Activated CD4-positive, alpha-beta T cell treated with anti-CD3 and anti-CD28 coated beads for 36 hours (primary cell): ENCODE measurements at regions not wholly inside any gene's neighbourhood (a gene's known extent, or its start where the extent isn't known, plus 50 kb on each side); places are given as distances from the start of the nearest gene placed in this dataset.

Source experiments
- ATAC-seq: fragments of 200-7000 bp; cut with Tn5 transposase; one replicate; pipeline ENCODE4 v1.10.0; 2021; ENCODE audit warnings: mild to moderate bottlenecking, moderate library complexity
- CTCF ChIA-PET: fragments of 350-600 bp; sonication (Branson Sonifier 250); formaldehyde crosslinking; loops from one replicate; lab custom pipeline; 2021; ENCODE audit warnings: antibody characterized with exemption; lab: Charles Lee
- POLR2A ChIA-PET: fragments of 350-600 bp; sonication (Branson Sonifier 250); formaldehyde crosslinking; loops from one replicate; lab custom pipeline; 2021; ENCODE audit warnings: antibody characterized with exemption, inconsistent platforms; lab: Charles Lee
- DNase-seq: peaks from one replicate; pipeline ENCODE4 v3.0.0-alpha.2; 2020
- H3K27ac Mint-ChIP-seq: one replicate; pipeline ENCODE4 v1.8.0; 2021; ENCODE audit warnings: mixed read lengths
- H3K27me3 Mint-ChIP-seq: one replicate; pipeline ENCODE4 v1.8.0; 2021; ENCODE audit warnings: mixed read lengths
- H3K36me3 Mint-ChIP-seq: one replicate; pipeline ENCODE4 v1.8.0; 2021; ENCODE audit warnings: low read depth, mixed read lengths
- H3K4me1 Mint-ChIP-seq: one replicate; pipeline ENCODE4 v1.8.0; 2021; ENCODE audit warnings: mixed read lengths
- H3K4me3 Mint-ChIP-seq: one replicate; pipeline ENCODE4 v1.8.0; 2021; ENCODE audit warnings: mild to moderate bottlenecking, moderate library complexity, mixed read lengths
- H3K9me3 Mint-ChIP-seq: one replicate; pipeline ENCODE4 v1.8.0; 2021; ENCODE audit warnings: low read depth, mixed read lengths
- intact Hi-C, 2 experiments: fragments of 100-400 bp; cut with DNase I in 1 of 2; cut with micrococcal nuclease in 1 of 2; formaldehyde crosslinking; loops; one replicate each; pipeline versions ENCODE4 v1.14.2 to v1.15.1; 2022 to 2024; cut with DNase I, micrococcal nuclease

DNA sequence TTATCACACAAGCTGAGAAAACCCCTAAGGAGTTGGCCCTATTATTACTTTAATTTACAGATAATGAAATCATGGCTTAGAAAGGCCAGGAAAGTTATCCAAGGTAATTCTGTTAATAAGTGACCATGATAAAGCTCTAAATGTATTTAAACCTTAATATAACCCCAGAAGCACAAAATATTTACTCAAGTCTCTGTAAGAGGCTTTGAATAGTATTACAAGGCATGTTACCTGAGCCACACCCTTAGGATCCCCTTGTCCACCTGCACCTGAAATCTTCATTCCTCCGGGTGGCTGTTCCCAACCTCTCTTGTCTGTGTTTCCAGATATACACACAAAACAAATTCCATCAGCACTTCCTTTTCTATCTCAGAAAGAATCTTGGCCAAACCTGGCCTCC, 271.6 kb upstream of the BMP2 start:
- no peaks in the 10 kb centered on the region for H3K27me3 Mint-ChIP-seq
- ChIA-PET CTCF (interaction anchor here (0.6 kb wide), 1 partner anchor 30 kb away, joined by 3 read pairs; no protein-coding TSS in a partner anchor), POLR2A (no interaction called here)
- no peak for DNase-seq
- H3K27ac Mint-ChIP-seq, result no peak overlapping the region
- no peaks in the 10 kb centered on the region for H3K9me3 Mint-ChIP-seq
- H3K4me1 Mint-ChIP-seq, result no peaks in the 10 kb centered on the region
- H3K36me3 Mint-ChIP-seq, result no peaks in the 10 kb centered on the region
- ATAC-seq, result no peak
- intact Hi-C loops, result no loop called here
- no peak overlapping the region for H3K4me3 Mint-ChIP-seq

DNA sequence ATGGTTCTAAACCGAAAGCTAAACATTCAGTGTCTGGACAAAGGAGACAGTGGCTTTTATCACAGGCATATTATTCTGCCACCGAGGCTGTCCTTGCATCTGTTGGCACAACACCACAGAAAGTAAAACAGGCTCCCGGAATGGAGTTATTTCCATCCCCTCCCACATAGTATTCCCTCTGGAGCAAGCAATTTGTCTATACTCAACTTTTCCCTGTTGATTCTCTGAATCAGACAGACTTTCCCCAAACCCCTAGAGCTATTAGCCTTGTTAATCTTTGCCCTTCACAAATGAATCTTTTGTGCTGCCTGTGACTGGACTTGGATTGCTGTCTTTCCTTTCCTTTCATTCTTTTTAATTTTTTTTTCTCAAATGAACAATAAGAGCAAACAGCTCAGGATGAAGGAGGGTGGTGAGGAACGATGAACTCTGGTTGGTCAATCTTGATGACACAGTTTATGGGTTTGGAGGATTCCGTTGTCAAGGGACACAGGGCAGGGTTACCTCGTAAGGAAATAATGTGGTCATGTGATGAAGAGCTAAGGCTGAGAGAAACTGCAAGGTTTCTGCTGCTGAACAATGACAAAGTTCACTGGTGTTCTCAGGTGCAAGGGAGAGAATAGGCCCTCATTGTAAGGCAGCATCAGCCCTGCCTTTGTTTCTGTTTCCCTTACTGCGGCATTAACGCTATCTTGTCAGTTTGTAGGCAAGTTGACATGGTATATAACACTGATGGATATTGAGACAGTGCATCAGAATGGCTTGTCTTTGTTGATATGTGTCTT, 275.0 kb upstream of the BMP2 start:
- ATAC-seq, result no peak
- H3K27me3 Mint-ChIP-seq, result no peaks in the 10 kb centered on the region
- POLR2A ChIA-PET, result no interaction called here

GRCh38 chr20:6490849-6491248, 276.6 kb upstream of the BMP2 start:
- H3K9me3 Mint-ChIP-seq, result no peaks in the 10 kb centered on the region
- no peak for DNase-seq
- ChIA-PET POLR2A (no interaction called here), CTCF (no interaction called here)
- no peak for ATAC-seq
- peaks cover 2% of the 10 kb centered on the region for H3K27me3 Mint-ChIP-seq
- H3K4me1 Mint-ChIP-seq, result no peaks in the 10 kb centered on the region
- no peaks in the 10 kb centered on the region for H3K36me3 Mint-ChIP-seq
- H3K4me3 Mint-ChIP-seq, result no peak overlapping the region
- intact Hi-C loops, result no loop called here
- no peak overlapping the region for H3K27ac Mint-ChIP-seq

More for the DNA sequence above, 275.0 kb upstream of the BMP2 start:
- Mint-ChIP-seq H3K4me1 (no peaks in the 10 kb centered on the region), H3K27ac (no peak overlapping the region), H3K4me3 (no peak overlapping the region), H3K9me3 (no peaks in the 10 kb centered on the region), H3K36me3 (no peaks in the 10 kb centered on the region)
- no peak for DNase-seq
- CTCF ChIA-PET, result no interaction called here
- intact Hi-C loops, result no loop called here

GRCh38 chr20:6489361-6490171, 277.9 kb upstream of the BMP2 start:
- Mint-ChIP-seq H3K27ac (no peak overlapping the region), H3K36me3 (no peaks in the 10 kb centered on the region), H3K27me3 (peaks cover 2% of the 10 kb centered on the region), H3K9me3 (no peaks in the 10 kb centered on the region), H3K4me1 (no peaks in the 10 kb centered on the region), H3K4me3 (no peak overlapping the region)
- ATAC-seq, result no peak
- ChIA-PET CTCF (no interaction called here), POLR2A (no interaction called here)
- DNase-seq, result no peak
- intact Hi-C loops, result no loop called here

DNA sequence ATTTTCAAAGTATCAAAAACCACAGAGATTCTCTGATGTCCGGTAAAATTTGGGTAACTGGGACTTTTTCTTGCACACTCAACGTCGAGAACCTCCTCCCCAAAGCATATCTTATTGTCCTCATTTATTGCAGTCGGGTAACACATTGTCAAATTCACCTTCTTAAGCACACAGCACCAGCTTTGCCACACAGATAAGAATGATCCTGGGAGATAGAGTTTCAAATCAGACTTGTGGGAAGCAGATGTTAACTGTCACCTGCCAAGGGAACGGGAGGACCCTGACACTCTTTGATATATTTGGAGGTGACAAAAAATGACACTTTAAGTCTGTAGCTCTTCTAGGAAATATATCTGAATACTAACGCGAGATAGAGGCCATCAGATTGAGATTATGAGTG, 282.1 kb upstream of the BMP2 start:
- ChIA-PET CTCF (no interaction called here), POLR2A (no interaction called here)
- no peaks in the 10 kb centered on the region for H3K36me3 Mint-ChIP-seq
- intact Hi-C loops, result no loop called here
- no peak overlapping the region for H3K27ac Mint-ChIP-seq
- H3K9me3 Mint-ChIP-seq, result peaks cover 2% of the 10 kb centered on the region
- H3K4me3 Mint-ChIP-seq, result no peak overlapping the region
- no peak for DNase-seq
- H3K4me1 Mint-ChIP-seq, result no peaks in the 10 kb centered on the region
- H3K27me3 Mint-ChIP-seq, result peaks cover 2% of the 10 kb centered on the region
- no peak for ATAC-seq

GRCh38 chr20:6483727-6484126, 283.8 kb upstream of the BMP2 start:
- Mint-ChIP-seq H3K36me3 (no peaks in the 10 kb centered on the region), H3K4me1 (no peaks in the 10 kb centered on the region), H3K27ac (no peak overlapping the region), H3K4me3 (no peak overlapping the region), H3K27me3 (peaks cover 2% of the 10 kb centered on the region), H3K9me3 (peaks cover 6% of the 10 kb centered on the region)
- intact Hi-C loops, result no loop called here
- ATAC-seq (no peak), DNase-seq (no peak)
- CTCF ChIA-PET, result no interaction called here
- POLR2A ChIA-PET, result no interaction called here

DNA sequence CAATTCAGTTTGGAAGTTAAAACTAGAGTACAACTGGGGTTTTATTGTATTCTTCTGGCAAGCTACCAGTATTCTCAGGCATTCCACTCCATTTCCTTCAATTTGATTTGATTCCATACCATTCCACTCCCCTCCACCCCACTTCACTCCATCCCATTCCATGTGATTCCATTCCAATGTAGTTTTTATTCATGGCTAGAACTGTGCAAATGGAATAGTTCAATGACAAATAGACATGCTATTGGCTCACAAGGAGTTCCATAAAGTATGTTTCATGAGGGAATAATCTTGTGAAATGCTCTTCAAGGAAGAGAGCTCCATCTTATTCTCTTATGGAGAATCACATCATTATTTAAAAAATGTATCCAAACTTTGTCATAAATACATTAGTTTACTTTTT, 285.0 kb upstream of the BMP2 start:
- H3K27ac Mint-ChIP-seq, result no peak overlapping the region
- POLR2A ChIA-PET, result no interaction called here
- CTCF ChIA-PET, result no interaction called here
- H3K27me3 Mint-ChIP-seq, result peaks cover 2% of the 10 kb centered on the region
- no peaks in the 10 kb centered on the region for H3K4me1 Mint-ChIP-seq
- H3K4me3 Mint-ChIP-seq, result no peak overlapping the region
- H3K9me3 Mint-ChIP-seq, result peaks cover 6% of the 10 kb centered on the region
- DNase-seq (no peak), ATAC-seq (no peak)
- H3K36me3 Mint-ChIP-seq, result no peaks in the 10 kb centered on the region
- intact Hi-C loops, result no loop called here

GRCh38 chr20:6480328-6481200, 286.9 kb upstream of the BMP2 start:
- CTCF ChIA-PET, result interaction anchor here (1.4 kb wide), 1 partner anchor 10 kb away, joined by 3 read pairs; no protein-coding TSS in a partner anchor
- DNase-seq (no peak), ATAC-seq (no peak)
- POLR2A ChIA-PET, result no interaction called here
- no peak overlapping the region for H3K4me3 Mint-ChIP-seq
- no peaks in the 10 kb centered on the region for H3K4me1 Mint-ChIP-seq
- no peaks in the 10 kb centered on the region for H3K27me3 Mint-ChIP-seq
- H3K27ac Mint-ChIP-seq, result no peak overlapping the region
- H3K36me3 Mint-ChIP-seq, result no peaks in the 10 kb centered on the region
- intact Hi-C loops, result no loop called here
- H3K9me3 Mint-ChIP-seq, result peaks cover 6% of the 10 kb centered on the region

DNA sequence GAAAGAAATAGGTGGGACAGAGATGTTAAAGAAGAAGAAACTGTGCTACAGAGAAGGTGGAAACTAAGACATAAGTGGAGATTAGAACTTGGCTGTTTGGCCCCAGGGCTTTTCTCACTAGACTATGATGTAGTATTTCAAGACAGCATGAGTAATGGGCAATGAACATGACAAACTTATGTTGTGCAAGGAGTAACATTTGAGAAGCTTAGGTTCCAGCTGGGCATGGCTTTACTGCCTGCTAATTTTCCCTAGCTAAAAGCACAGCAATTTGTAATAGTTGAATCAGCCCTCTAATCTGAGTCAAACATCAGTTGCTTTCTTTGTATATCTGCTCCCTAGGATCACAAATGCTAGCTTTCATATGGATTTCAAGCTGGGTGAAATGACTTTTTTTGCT, 294.3 kb upstream of the BMP2 start:
- H3K4me1 Mint-ChIP-seq, result no peaks in the 10 kb centered on the region
- CTCF ChIA-PET, result interaction anchor here (0.6 kb wide), 1 partner anchor 18 kb away, joined by 3 read pairs; no protein-coding TSS in a partner anchor
- no peak overlapping the region for H3K4me3 Mint-ChIP-seq
- no peaks in the 10 kb centered on the region for H3K27me3 Mint-ChIP-seq
- POLR2A ChIA-PET, result no interaction called here
- H3K27ac Mint-ChIP-seq, result no peak overlapping the region
- ATAC-seq (no peak), DNase-seq (no peak)
- intact Hi-C loops, result no loop called here
- H3K9me3 Mint-ChIP-seq, result no peaks in the 10 kb centered on the region
- no peaks in the 10 kb centered on the region for H3K36me3 Mint-ChIP-seq

DNA sequence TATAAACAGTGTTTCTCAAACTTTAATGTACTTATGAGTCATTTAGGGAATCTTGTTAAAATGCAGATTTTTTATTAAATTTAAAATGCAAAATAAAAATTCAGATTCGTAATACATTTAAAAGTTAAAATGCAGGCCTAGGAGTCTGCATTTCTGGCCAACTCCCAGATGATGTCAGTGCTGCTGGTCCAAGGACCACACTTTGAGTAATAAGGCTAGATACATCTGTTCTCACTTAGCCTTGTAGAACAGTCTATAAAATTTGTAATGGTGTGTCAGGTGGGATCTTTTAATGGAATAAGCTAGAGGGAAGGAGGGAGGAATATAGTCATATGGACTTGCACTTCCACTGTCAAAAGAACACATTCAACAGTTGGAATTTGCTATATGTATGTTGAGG, 295.6 kb upstream of the BMP2 start:
- H3K27me3 Mint-ChIP-seq, result no peaks in the 10 kb centered on the region
- no peak for DNase-seq
- POLR2A ChIA-PET, result no interaction called here
- no peaks in the 10 kb centered on the region for H3K4me1 Mint-ChIP-seq
- ATAC-seq, result no peak
- intact Hi-C loops, result no loop called here
- CTCF ChIA-PET, result no interaction called here
- H3K36me3 Mint-ChIP-seq, result no peaks in the 10 kb centered on the region
- H3K4me3 Mint-ChIP-seq, result no peak overlapping the region
- H3K27ac Mint-ChIP-seq, result no peak overlapping the region
- H3K9me3 Mint-ChIP-seq, result no peaks in the 10 kb centered on the region

- Mint-ChIP-seq H3K4me3 (no peak overlapping the region), H3K27me3 (no peaks in the 10 kb centered on the region), H3K36me3 (no peaks in the 10 kb centered on the region), H3K27ac (no peak overlapping the region), H3K9me3 (no peaks in the 10 kb centered on the region), H3K4me1 (no peaks in the 10 kb centered on the region)
- intact Hi-C loops, result no loop called here
- ATAC-seq (no peak), DNase-seq (no peak)
- POLR2A ChIA-PET, result no interaction called here
- CTCF ChIA-PET, result interaction anchor here (0.6 kb wide), 1 partner anchor 254 kb away, joined by 3 read pairs; no protein-coding TSS in a partner anchor
Observed at GRCh38 chr20:6471110-6471647, 296.3 kb upstream of the BMP2 start.
